ENCODE measurements at regions not wholly inside any gene's neighbourhood (a gene's known extent, or its start where the extent isn't known, plus 50 kb on each side); places are given as distances from the start of the nearest gene placed in this dataset.

DNA sequence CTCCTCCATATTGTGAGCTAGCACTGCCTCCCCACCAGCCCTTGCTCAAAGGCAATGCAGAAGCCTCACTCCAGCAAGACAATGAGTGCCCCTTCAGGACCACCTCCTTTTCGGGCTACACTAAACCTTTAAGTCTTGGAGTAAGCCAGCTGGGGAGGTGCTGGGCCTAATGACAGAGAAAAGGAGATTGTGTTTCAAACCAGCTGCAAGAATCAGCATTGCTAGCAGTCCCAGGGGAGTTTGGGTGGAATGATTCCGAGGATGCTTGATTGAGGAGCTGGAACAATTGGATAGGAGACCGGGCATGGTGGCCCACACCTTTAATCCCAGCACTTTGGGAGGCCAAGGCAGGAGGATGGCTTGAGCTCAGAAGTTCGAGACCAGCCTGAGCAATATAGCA, 54.1 kb upstream of the GPR37L1 start:
- TF ChIP-seq, protein P1, sequence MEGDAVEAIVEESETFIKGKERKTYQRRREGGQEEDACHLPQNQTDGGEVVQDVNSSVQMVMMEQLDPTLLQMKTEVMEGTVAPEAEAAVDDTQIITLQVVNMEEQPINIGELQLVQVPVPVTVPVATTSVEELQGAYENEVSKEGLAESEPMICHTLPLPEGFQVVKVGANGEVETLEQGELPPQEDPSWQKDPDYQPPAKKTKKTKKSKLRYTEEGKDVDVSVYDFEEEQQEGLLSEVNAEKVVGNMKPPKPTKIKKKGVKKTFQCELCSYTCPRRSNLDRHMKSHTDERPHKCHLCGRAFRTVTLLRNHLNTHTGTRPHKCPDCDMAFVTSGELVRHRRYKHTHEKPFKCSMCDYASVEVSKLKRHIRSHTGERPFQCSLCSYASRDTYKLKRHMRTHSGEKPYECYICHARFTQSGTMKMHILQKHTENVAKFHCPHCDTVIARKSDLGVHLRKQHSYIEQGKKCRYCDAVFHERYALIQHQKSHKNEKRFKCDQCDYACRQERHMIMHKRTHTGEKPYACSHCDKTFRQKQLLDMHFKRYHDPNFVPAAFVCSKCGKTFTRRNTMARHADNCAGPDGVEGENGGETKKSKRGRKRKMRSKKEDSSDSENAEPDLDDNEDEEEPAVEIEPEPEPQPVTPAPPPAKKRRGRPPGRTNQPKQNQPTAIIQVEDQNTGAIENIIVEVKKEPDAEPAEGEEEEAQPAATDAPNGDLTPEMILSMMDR (IDR thresholded peaks at IDR 0.05), result no peak
- TF ChIP-seq POLR2AphosphoS5 (IDR thresholded peaks at IDR 0.05), result no peak
- TF ChIP-seq EP300 (IDR thresholded peaks at IDR 0.05), result no peak
- TF ChIP-seq POLR2A (IDR thresholded peaks at IDR 0.05), result no peak

Data from stomach (tissue), 4 donors.